ENCODE measurements at regions not wholly inside any gene's neighbourhood (a gene's known extent, or its start where the extent isn't known, plus 50 kb on each side); places are given as distances from the start of the nearest gene placed in this dataset.

DNA sequence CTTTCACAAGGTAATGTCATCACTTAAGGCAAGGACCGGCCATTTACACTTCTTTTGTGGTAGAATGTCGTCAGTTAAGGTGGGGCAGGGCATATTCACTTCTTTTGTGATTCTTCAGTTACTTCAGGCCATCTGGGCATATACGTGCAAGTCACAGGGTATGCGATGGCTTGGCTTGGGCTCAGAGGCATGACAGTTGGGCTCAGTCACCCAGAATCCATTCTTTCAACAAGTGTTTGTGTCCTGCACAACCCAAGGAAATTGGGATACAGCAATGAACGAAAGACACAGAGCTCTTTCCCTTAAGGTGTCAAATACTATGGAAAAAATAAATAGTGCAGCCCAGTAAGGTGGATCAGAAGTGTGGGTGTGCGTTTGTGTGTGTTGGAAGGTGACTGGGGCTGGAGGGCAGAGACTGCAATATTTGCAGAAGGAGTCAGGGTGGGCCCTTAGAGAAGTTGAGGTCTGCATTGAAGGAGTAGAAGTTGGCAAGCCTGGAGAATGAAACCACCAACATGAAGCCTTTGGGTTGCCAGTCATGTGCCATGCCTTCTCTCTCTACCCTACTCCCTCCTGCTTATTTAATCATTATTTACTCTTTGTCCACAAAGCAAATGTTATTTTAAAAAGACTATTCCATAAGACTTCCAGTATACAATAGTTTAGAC is 222.8 kb upstream of the PRKCQ start:
- no peak overlapping the region for H3K4me3 ChIP-seq (replicated peaks in 1 of 2; ENCODE audit: low read depth in 1 of 2, low read length in 2 of 2)
- TF ChIP-seq MAX (IDR thresholded peaks at IDR 0.05) (no peak), TCF7L2 (IDR thresholded peaks at IDR 0.05; ENCODE audit: borderline replicate concordance, extremely low read depth, insufficient read depth, insufficient read length) (no peak), ZNF274 (IDR thresholded peaks at IDR 0.05; ENCODE audit: low read depth, low read length) (no peak), YY1 (IDR thresholded peaks at IDR 0.05; ENCODE audit: extremely low read depth, insufficient replicate concordance, low read depth, low read length) (no peak), RAD21 (IDR thresholded peaks at IDR 0.05; ENCODE audit: low read depth) (no peak), SIN3A (IDR thresholded peaks at IDR 0.05; ENCODE audit: low read depth) (no peak), CBX3 (IDR thresholded peaks at IDR 0.05; ENCODE audit: low read depth) (no peak), EZH2phosphoT487 (IDR thresholded peaks at IDR 0.05; ENCODE audit: borderline replicate concordance) (no peak), CEBPB (IDR thresholded peaks at IDR 0.05; ENCODE audit: low read depth) (no peak), ZBTB33 (IDR thresholded peaks at IDR 0.05; ENCODE audit: extremely low read depth, insufficient replicate concordance, low read length) (no peak), ZFX (IDR thresholded peaks at IDR 0.05) (no peak), REST (IDR thresholded peaks at IDR 0.05; ENCODE audit: low read depth) (no peak), FOSL1 (IDR thresholded peaks at IDR 0.05; ENCODE audit: low read depth) (no peak), JUND (IDR thresholded peaks at IDR 0.05) (no peak), POLR2A (IDR thresholded peaks at IDR 0.05; ENCODE audit: borderline replicate concordance, extremely low read depth, insufficient read depth, insufficient read length) (no peak)
- TF ChIP-seq, protein P1, sequence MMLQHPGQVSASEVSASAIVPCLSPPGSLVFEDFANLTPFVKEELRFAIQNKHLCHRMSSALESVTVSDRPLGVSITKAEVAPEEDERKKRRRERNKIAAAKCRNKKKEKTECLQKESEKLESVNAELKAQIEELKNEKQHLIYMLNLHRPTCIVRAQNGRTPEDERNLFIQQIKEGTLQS (IDR thresholded peaks at IDR 0.05), result no peak
- TF ChIP-seq, protein P2, sequence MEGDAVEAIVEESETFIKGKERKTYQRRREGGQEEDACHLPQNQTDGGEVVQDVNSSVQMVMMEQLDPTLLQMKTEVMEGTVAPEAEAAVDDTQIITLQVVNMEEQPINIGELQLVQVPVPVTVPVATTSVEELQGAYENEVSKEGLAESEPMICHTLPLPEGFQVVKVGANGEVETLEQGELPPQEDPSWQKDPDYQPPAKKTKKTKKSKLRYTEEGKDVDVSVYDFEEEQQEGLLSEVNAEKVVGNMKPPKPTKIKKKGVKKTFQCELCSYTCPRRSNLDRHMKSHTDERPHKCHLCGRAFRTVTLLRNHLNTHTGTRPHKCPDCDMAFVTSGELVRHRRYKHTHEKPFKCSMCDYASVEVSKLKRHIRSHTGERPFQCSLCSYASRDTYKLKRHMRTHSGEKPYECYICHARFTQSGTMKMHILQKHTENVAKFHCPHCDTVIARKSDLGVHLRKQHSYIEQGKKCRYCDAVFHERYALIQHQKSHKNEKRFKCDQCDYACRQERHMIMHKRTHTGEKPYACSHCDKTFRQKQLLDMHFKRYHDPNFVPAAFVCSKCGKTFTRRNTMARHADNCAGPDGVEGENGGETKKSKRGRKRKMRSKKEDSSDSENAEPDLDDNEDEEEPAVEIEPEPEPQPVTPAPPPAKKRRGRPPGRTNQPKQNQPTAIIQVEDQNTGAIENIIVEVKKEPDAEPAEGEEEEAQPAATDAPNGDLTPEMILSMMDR (IDR thresholded peaks at IDR 0.05 in 2 of 3, conservative IDR thresholded peaks at IDR 0.05 in 1 of 3; ENCODE audit: borderline replicate concordance in 1 of 3, insufficient read depth in 1 of 3, low read depth in 2 of 3, low read length in 2 of 3), result no peak
- no peak overlapping the region for H3K27ac ChIP-seq (ENCODE audit: low read depth, low read length)
- H3K36me3 ChIP-seq (ENCODE audit: control insufficient read depth in 1 of 2, insufficient read depth in 2 of 2, low read length in 2 of 2), result no peaks in the 10 kb centered on the region
- intact Hi-C loops (cut with micrococcal nuclease), result no loop called here
- peaks cover 7% of the 10 kb centered on the region; the same call in 1 of the 2 replicates for H3K27me3 ChIP-seq (ENCODE audit: insufficient read depth, low read length)
- ATAC-seq, result no peak
- ChIA-PET POLR2A (no interaction called here), RAD21 (ENCODE audit: low non-redundant PET in 1 of 2, low total read pairs in 2 of 2, uncharacterized antibody in 2 of 2, unreplicated experiment in 2 of 2) (no interaction called here), CTCF (no interaction called here)
- no peak overlapping the region for H2AFZ ChIP-seq (ENCODE audit: low read depth, low read length, poor library complexity, severe bottlenecking)
- no peaks in the 10 kb centered on the region for H3K9me3 ChIP-seq (ENCODE audit: control insufficient read depth in 1 of 2, insufficient read depth in 1 of 2, low read depth in 1 of 2, low read length in 2 of 2)
- no TSS peak for BruUV-seq (replicated peaks)
- H3K4me1 ChIP-seq (ENCODE audit: control insufficient read depth in 1 of 2, insufficient read depth in 2 of 2, low read length in 2 of 2), result no peaks in the 10 kb centered on the region
- no peaks in the 10 kb centered on the region for H4K20me1 ChIP-seq (ENCODE audit: insufficient read depth)
- no peaks in the 10 kb centered on the region for H3K9me2 ChIP-seq (ENCODE audit: insufficient read depth)
- H3K9ac ChIP-seq (ENCODE audit: low read length), result no peak overlapping the region
- H3K79me2 ChIP-seq (ENCODE audit: insufficient read depth, low read length), result no peaks in the 10 kb centered on the region
- DNase-seq (ENCODE audit: low read depth, low spot score), result no peak
- no peak overlapping the region for H3K4me2 ChIP-seq (ENCODE audit: low read length)

Measured in HCT116 (cell line).